DMS53 (cell line): ENCODE measurements at regions not wholly inside any gene's neighbourhood (a gene's known extent, or its start where the extent isn't known, plus 50 kb on each side); places are given as distances from the start of the nearest gene placed in this dataset.
"Not testable (repeated sequence)": the region's sequence is repeated elsewhere in the genome, so short reads cannot be mapped to it uniquely, and the experiment has no call there.

Experiments used
- DNase-seq: peaks from one replicate; lab custom pipeline; 2025; lab: John Stamatoyannopoulos, UW

- DNase-seq = no peak
Measured at GRCh38 chr3:191869738-191870415, 408.9 kb downstream of the PYDC2 start.

GRCh38 chr3:191873736-191874135 is 412.8 kb downstream of the PYDC2 start:
- DNase-seq = no peak

GRCh38 chr3:191882289-191882688 is 421.3 kb downstream of the PYDC2 start:
- DNase-seq = no peak

- no peak for DNase-seq
Measured at GRCh38 chr3:191884132-191884531, 423.2 kb downstream of the PYDC2 start.

- no peak for DNase-seq
Measured at GRCh38 chr3:191889106-191889505, 428.1 kb downstream of the PYDC2 start.

GRCh38 chr3:191889756-191890155 is 428.8 kb downstream of the PYDC2 start:
- DNase-seq = no peak

- DNase-seq = no peak
Measured at GRCh38 chr3:191894406-191894805, 433.4 kb downstream of the PYDC2 start.

GRCh38 chr3:191901741-191902140 is 440.8 kb downstream of the PYDC2 start:
- no peak for DNase-seq

GRCh38 chr3:191912616-191913204 is 451.7 kb downstream of the PYDC2 start:
- no peak for DNase-seq

GRCh38 chr3:191915712-191916111 is 454.7 kb downstream of the PYDC2 start:
- no peak for DNase-seq

- no peak for DNase-seq
Measured at GRCh38 chr3:191919491-191920026, 458.6 kb downstream of the PYDC2 start.

- DNase-seq = no peak
Measured at GRCh38 chr3:191922570-191922969, 461.6 kb downstream of the PYDC2 start.

- DNase-seq = not testable (repeated sequence)
Measured at GRCh38 chr3:191927183-191927817, 466.3 kb downstream of the PYDC2 start.

- not testable (repeated sequence) for DNase-seq
Measured at GRCh38 chr3:191927998-191928397, 467.0 kb downstream of the PYDC2 start.

- no peak for DNase-seq
Measured at GRCh38 chr3:191944835-191945234, 483.9 kb downstream of the PYDC2 start.

- no peak for DNase-seq
Measured at GRCh38 chr3:191952186-191952585, 491.2 kb downstream of the PYDC2 start.

GRCh38 chr3:191952609-191953008 is 491.6 kb downstream of the PYDC2 start:
- DNase-seq = no peak

- peak; percentile 53 for DNase-seq
Measured at GRCh38 chr3:191958980-191959671, 498.2 kb downstream of the PYDC2 start.

- no peak for DNase-seq
Measured at GRCh38 chr3:191959876-191960413, 499.0 kb downstream of the PYDC2 start.

GRCh38 chr3:191961022-191961421 is 500.1 kb downstream of the PYDC2 start:
- no peak for DNase-seq

GRCh38 chr3:191961529-191961928 is 500.6 kb downstream of the PYDC2 start:
- DNase-seq = no peak

GRCh38 chr3:191962324-191962723 is 501.4 kb downstream of the PYDC2 start:
- no peak for DNase-seq
